Gastroesophageal sphincter (tissue), 3 donors: ENCODE measurements at regions not wholly inside any gene's neighbourhood (a gene's known extent, or its start where the extent isn't known, plus 50 kb on each side); places are given as distances from the start of the nearest gene placed in this dataset.
"Not testable (repeated sequence)": the region's sequence is repeated elsewhere in the genome, so short reads cannot be mapped to it uniquely, and the experiment has no call there.

Experiments
- POLR2A ChIP-seq, 2 donors: fragments of 450-650 bp; IDR thresholded peaks; one replicate each; pipeline ENCODE4 v1.6.1; 2017; ENCODE audit warnings: antibody characterized with exemption in 2 of 2, mild to moderate bottlenecking in 2 of 2, moderate library complexity in 1 of 2
- POLR2AphosphoS5 ChIP-seq: sonication (generic); formaldehyde crosslinking; IDR thresholded peaks from one replicate; pipeline ENCODE4 v1.6.1; 2017; ENCODE audit warnings: antibody characterized with exemption
- TF ChIP-seq, protein P1 (sequence below), 4 experiments: fragments of 200-600 bp in 2 of 4; fragments of 450-650 bp in 2 of 4; sonication (generic) in 1 of 4; IDR thresholded peaks; one replicate each; pipeline ENCODE4 v1.5.1; 2017 to 2019; ENCODE audit warnings: antibody characterized with exemption in 4 of 4, mild to moderate bottlenecking in 2 of 4, moderate library complexity in 2 of 4

DNA sequence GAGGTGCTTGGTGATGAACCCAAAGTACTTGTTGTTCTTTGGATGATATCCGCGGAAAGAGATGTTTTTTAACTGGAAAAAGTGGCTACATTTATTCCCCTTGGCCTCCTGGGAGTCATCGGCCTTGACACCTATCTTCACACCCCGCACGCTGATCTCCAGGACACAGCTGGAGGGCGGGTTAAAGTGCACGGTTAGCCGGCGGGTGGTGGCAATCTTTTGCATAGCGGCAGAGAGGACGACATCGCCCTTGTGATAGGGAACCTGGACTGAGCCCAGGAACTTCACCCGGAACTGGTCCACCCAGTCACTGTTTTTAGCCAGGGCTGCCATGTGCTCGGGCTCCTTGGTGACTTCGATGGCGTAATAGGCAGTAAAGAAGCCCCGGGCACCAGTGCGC lies 110.5 kb upstream of the PLEKHM1 start:
- TF ChIP-seq, protein P1, sequence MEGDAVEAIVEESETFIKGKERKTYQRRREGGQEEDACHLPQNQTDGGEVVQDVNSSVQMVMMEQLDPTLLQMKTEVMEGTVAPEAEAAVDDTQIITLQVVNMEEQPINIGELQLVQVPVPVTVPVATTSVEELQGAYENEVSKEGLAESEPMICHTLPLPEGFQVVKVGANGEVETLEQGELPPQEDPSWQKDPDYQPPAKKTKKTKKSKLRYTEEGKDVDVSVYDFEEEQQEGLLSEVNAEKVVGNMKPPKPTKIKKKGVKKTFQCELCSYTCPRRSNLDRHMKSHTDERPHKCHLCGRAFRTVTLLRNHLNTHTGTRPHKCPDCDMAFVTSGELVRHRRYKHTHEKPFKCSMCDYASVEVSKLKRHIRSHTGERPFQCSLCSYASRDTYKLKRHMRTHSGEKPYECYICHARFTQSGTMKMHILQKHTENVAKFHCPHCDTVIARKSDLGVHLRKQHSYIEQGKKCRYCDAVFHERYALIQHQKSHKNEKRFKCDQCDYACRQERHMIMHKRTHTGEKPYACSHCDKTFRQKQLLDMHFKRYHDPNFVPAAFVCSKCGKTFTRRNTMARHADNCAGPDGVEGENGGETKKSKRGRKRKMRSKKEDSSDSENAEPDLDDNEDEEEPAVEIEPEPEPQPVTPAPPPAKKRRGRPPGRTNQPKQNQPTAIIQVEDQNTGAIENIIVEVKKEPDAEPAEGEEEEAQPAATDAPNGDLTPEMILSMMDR (IDR thresholded peaks at IDR 0.05) = not testable (repeated sequence)
- not testable (repeated sequence) for TF ChIP-seq POLR2A (IDR thresholded peaks at IDR 0.05); POLR2AphosphoS5
